HCT116 (cell line): ENCODE measurements at regions not wholly inside any gene's neighbourhood (a gene's known extent, or its start where the extent isn't known, plus 50 kb on each side); places are given as distances from the start of the nearest gene placed in this dataset.

ENCODE experiments used
- CBX3 ChIP-seq: IDR thresholded peaks from 2 replicates; pipeline ENCODE4 v1.6.1; 2012; ENCODE audit warnings: low read depth
- CTCF ChIP-seq, 3 experiments: fragments of 200-600 bp in 1 of 3; sonication (generic) in 1 of 3; IDR thresholded peaks in 2 of 3; conservative IDR thresholded peaks in 1 of 3; 2 replicates each; pipeline ENCODE4 v1.5.1; 2012 to 2017; ENCODE audit warnings: low read depth in 2 of 3, low read length in 2 of 3, antibody characterized with exemption in 1 of 3, borderline replicate concordance in 1 of 3, control low read depth in 1 of 3, mild to moderate bottlenecking in 1 of 3, mixed read lengths in 1 of 3, mixed run types in 1 of 3, moderate library complexity in 1 of 3; ENCODE audit not compliant: insufficient read depth in 1 of 3
- ELF1 ChIP-seq: IDR thresholded peaks from 2 replicates; pipeline ENCODE4 v1.6.1; 2012; ENCODE audit warnings: low read depth, borderline replicate concordance
- EZH2 ChIP-seq: fragments of 200-600 bp; sonication (generic); IDR thresholded peaks from 2 replicates; pipeline ENCODE4 v1.6.1; 2017; ENCODE audit warnings: antibody characterized with exemption, mixed run types
- FOSL1 ChIP-seq: IDR thresholded peaks from 2 replicates; pipeline ENCODE4 v1.6.1; 2012; ENCODE audit warnings: low read depth
- MAX ChIP-seq: IDR thresholded peaks from 2 replicates; pipeline ENCODE4 v1.6.1; 2012
- POLR2A ChIP-seq: IDR thresholded peaks from 2 replicates; pipeline ENCODE4 v1.7.0; 2011; ENCODE audit warnings: borderline replicate concordance; ENCODE audit not compliant: insufficient read depth, insufficient read length; ENCODE audit errors: extremely low read depth
- POLR2AphosphoS5 ChIP-seq: IDR thresholded peaks from 2 replicates; pipeline ENCODE4 v1.6.1; 2011; ENCODE audit warnings: mild to moderate bottlenecking, low read depth, low read length, moderate library complexity
- SRF ChIP-seq: IDR thresholded peaks from 2 replicates; pipeline ENCODE4 v1.6.1; 2012; ENCODE audit warnings: low read depth

GRCh38 chr5:138686668-138687067 lies 66.6 kb upstream of the CTNNA1 start:
- TF ChIP-seq MAX = no peak
- no peak for TF ChIP-seq POLR2A
- TF ChIP-seq CTCF (IDR thresholded peaks at IDR 0.05 in 2 of 3, conservative IDR thresholded peaks at IDR 0.05 in 1 of 3; ENCODE audit: borderline replicate concordance in 1 of 3, insufficient read depth in 1 of 3, low read depth in 2 of 3, low read length in 2 of 3) = no peak
- no peak for TF ChIP-seq EZH2
- no peak for TF ChIP-seq POLR2AphosphoS5
- no peak for TF ChIP-seq SRF
- TF ChIP-seq CBX3 = no peak
- TF ChIP-seq FOSL1 = no peak
- TF ChIP-seq ELF1 = no peak
